OCI-LY7 (cell line): ENCODE measurements at regions not wholly inside any gene's neighbourhood (a gene's known extent, or its start where the extent isn't known, plus 50 kb on each side); places are given as distances from the start of the nearest gene placed in this dataset.

Experiments used
- BruUV-seq: library from RNA; stranded (reverse); fragments of 400-500 nt; replicated peaks from 2 replicates; lab custom pipeline; 2021; lab: Mats Ljungman, UMichigan
- CTCF ChIA-PET: fragments of 300-600 bp; sonication (Branson Sonifier 250); formaldehyde crosslinking; loops from one replicate; lab custom pipeline; 2022; ENCODE audit warnings: antibody characterized with exemption; ENCODE audit not compliant: unreplicated experiment; lab: Charles Lee
- POLR2A ChIA-PET: fragments of 300-600 bp; sonication (Branson Sonifier 250); formaldehyde crosslinking; loops from one replicate; lab custom pipeline; 2022; ENCODE audit warnings: antibody characterized with exemption; lab: Charles Lee
- DNase-seq: peaks from one replicate; pipeline ENCODE4 v3.0.0-alpha.2; 2015; ENCODE audit warnings: low spot score
- H2AFZ ChIP-seq: fragments of 200-600 bp; sonication (generic), shearing (Covaris generic); 2 replicates; pipeline ENCODE4 v1.6.1; 2014; ENCODE audit warnings: mild to moderate bottlenecking, antibody characterized with exemption, low read length, moderate library complexity
- H3K27ac ChIP-seq: fragments of 200-600 bp; sonication (generic); 2 replicates; pipeline ENCODE4 v1.5.1; 2014; ENCODE audit warnings: mixed run types, low read depth, mild to moderate bottlenecking, moderate library complexity, low read length, inconsistent platforms; ENCODE audit not compliant: poor library complexity, severe bottlenecking
- H3K36me3 ChIP-seq: fragments of 200-600 bp; sonication (generic); 2 replicates; pipeline ENCODE4 v1.6.1; 2014; ENCODE audit warnings: mild to moderate bottlenecking, antibody characterized with exemption, low read length, moderate library complexity, mixed read lengths; ENCODE audit not compliant: insufficient read depth
- H3K4me1 ChIP-seq: fragments of 200-600 bp; sonication (generic); 2 replicates; pipeline ENCODE4 v1.5.1; 2014; ENCODE audit warnings: mild to moderate bottlenecking, low read length; ENCODE audit not compliant: insufficient read depth, poor library complexity, severe bottlenecking
- H3K4me2 ChIP-seq: fragments of 200-600 bp; sonication (generic); 2 replicates; pipeline ENCODE4 v1.6.1; 2014; ENCODE audit warnings: mild to moderate bottlenecking, low read length
- H3K4me3 ChIP-seq: fragments of 200-600 bp; sonication (generic); 2 replicates; pipeline ENCODE4 v1.5.1; 2014; ENCODE audit warnings: mild to moderate bottlenecking, low read depth, low read length; ENCODE audit not compliant: poor library complexity, severe bottlenecking
- H3K79me2 ChIP-seq: fragments of 200-600 bp; sonication (generic); 2 replicates; pipeline ENCODE4 v1.6.1; 2016; ENCODE audit warnings: low read depth, mild to moderate bottlenecking, low read length, moderate library complexity, mixed read lengths; ENCODE audit not compliant: insufficient read depth
- H3K9me2 ChIP-seq: fragments of 200-600 bp; sonication (generic); 2 replicates; pipeline ENCODE4 v1.6.1; 2016; ENCODE audit warnings: mild to moderate bottlenecking, low read length, mixed read lengths; ENCODE audit not compliant: insufficient read depth
- H3K9me3 ChIP-seq: fragments of 200-600 bp; sonication (generic); 2 replicates; pipeline ENCODE4 v1.6.1; 2014; ENCODE audit warnings: mild to moderate bottlenecking, mixed run types, low read length, mixed read lengths
- H4K20me1 ChIP-seq: fragments of 200-600 bp; sonication (generic); 2 replicates; pipeline ENCODE4 v1.6.1; 2014; ENCODE audit warnings: mild to moderate bottlenecking, antibody characterized with exemption, low read length, moderate library complexity, mixed read lengths; ENCODE audit not compliant: insufficient read depth
- EZH2phosphoT487 ChIP-seq: fragments of 200-600 bp; sonication (generic); IDR thresholded peaks from 2 replicates; pipeline ENCODE4 v1.6.1; 2018; ENCODE audit warnings: low read depth, borderline replicate concordance, mild to moderate bottlenecking, mixed run types, antibody characterized with exemption, low read length, moderate library complexity, mixed read lengths
- intact Hi-C: fragments of 100-400 bp; cut with micrococcal nuclease; formaldehyde crosslinking; loops from one replicate; pipeline ENCODE4 v1.10.0; 2022; ENCODE audit not compliant: unreplicated experiment
- TF ChIP-seq, protein P1 (sequence below): fragments of 200-600 bp; sonication (generic); conservative IDR thresholded peaks from 2 replicates; pipeline ENCODE4 v1.5.1; 2014; ENCODE audit warnings: mild to moderate bottlenecking, antibody characterized with exemption, low read length, moderate library complexity, mixed read lengths

DNA sequence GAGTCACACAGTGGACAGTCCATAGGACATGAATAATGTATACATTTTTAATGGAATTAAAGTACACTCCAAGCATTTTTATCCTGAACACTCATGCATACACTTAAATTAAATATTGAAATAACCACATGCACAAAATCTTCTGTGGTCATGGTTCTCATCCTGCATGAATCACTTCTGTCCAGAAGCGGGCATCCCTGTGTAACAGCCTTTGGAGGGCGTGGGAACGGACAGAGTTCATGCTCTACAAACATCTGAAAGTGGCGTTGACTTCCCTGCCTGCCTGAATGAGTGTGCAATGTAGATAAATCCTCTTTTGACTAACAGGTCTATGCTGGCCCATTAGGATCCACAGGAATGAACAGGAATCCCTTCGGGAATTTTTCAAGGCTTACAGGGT is 780.2 kb downstream of the BRD1 start:
- no peaks in the 10 kb centered on the region for H3K4me1 ChIP-seq
- no peaks in the 10 kb centered on the region for H3K79me2 ChIP-seq
- no peaks in the 10 kb centered on the region for H3K9me2 ChIP-seq
- H3K36me3 ChIP-seq = no peaks in the 10 kb centered on the region
- H4K20me1 ChIP-seq = no peaks in the 10 kb centered on the region
- H3K4me2 ChIP-seq = no peak overlapping the region
- POLR2A ChIA-PET = no interaction called here
- no peak overlapping the region for H3K4me3 ChIP-seq
- H3K27ac ChIP-seq = no peak overlapping the region
- TF ChIP-seq, protein P1, sequence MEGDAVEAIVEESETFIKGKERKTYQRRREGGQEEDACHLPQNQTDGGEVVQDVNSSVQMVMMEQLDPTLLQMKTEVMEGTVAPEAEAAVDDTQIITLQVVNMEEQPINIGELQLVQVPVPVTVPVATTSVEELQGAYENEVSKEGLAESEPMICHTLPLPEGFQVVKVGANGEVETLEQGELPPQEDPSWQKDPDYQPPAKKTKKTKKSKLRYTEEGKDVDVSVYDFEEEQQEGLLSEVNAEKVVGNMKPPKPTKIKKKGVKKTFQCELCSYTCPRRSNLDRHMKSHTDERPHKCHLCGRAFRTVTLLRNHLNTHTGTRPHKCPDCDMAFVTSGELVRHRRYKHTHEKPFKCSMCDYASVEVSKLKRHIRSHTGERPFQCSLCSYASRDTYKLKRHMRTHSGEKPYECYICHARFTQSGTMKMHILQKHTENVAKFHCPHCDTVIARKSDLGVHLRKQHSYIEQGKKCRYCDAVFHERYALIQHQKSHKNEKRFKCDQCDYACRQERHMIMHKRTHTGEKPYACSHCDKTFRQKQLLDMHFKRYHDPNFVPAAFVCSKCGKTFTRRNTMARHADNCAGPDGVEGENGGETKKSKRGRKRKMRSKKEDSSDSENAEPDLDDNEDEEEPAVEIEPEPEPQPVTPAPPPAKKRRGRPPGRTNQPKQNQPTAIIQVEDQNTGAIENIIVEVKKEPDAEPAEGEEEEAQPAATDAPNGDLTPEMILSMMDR = no peak
- TF ChIP-seq EZH2phosphoT487 = no peak
- intact Hi-C loops = loop anchor here (2.0 kb wide), 1 partner anchor 677 kb away; no protein-coding TSS in a partner anchor
- CTCF ChIA-PET = no interaction called here
- no TSS peak for BruUV-seq
- no peak overlapping the region for H2AFZ ChIP-seq
- H3K9me3 ChIP-seq = no peaks in the 10 kb centered on the region
- DNase-seq = no peak

DNA sequence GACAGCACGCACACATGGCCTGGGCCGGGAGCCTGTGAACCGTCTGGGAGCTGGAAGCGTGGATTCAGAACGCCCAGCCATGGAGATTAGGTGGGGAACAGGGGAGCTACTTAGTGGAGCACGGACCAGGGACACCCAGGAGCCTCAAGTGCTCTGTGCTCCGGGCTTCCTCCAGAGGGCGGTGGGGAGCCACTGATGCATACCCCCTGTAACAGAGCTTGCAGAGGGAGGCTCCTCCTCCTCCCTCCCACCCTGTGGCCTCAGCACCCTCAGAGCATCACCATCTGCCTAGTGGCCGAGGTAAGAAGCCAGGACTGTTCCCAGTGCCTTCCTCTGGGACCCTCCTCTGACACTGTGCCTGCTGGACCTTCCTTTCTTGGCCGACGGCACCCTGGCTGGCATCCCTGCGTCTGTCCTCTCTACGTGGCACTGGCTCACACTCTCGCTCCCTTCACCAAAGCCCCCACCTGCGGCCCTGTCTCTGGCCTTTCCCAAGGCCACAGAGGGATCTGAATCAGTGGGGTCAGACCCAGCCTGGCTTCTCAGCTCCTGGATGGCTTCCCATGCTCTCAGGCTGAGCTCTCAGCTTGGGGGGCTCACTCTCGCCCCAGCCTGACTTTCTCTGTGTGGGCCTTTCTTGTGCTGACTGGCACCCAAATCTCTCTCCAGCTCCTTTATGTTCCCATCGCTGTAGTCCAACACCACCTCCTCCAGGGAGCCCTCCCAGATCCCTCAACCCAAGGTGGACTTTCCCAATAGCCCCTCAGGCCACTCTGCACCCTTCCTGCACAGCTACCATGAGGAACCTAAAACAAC is 780.9 kb downstream of the BRD1 start:
- H3K4me2 ChIP-seq = no peak overlapping the region
- H3K27ac ChIP-seq = no peak overlapping the region
- BruUV-seq = no TSS peak
- no peaks in the 10 kb centered on the region for H3K9me2 ChIP-seq
- no peak overlapping the region for H3K4me3 ChIP-seq
- ChIA-PET CTCF (interaction anchor here (0.6 kb wide), 1 partner anchor 766 kb away, joined by 3 read pairs; no protein-coding TSS in a partner anchor), POLR2A (no interaction called here)
- H3K36me3 ChIP-seq = no peaks in the 10 kb centered on the region
- intact Hi-C loops = loop anchor here (1.0 to 2.0 kb wide), 2 partner anchors 259 to 678 kb away; no protein-coding TSS in a partner anchor
- DNase-seq = peak; percentile 70
- H2AFZ ChIP-seq = no peak overlapping the region
- no peaks in the 10 kb centered on the region for H3K4me1 ChIP-seq
- TF ChIP-seq EZH2phosphoT487 = no peak
- TF ChIP-seq, protein P1 = peak; percentile 77
- H3K79me2 ChIP-seq = no peaks in the 10 kb centered on the region
- H4K20me1 ChIP-seq = no peaks in the 10 kb centered on the region
- H3K9me3 ChIP-seq = no peaks in the 10 kb centered on the region
